ENCODE measurements at regions not wholly inside any gene's neighbourhood (a gene's known extent, or its start where the extent isn't known, plus 50 kb on each side); places are given as distances from the start of the nearest gene placed in this dataset.

DNA sequence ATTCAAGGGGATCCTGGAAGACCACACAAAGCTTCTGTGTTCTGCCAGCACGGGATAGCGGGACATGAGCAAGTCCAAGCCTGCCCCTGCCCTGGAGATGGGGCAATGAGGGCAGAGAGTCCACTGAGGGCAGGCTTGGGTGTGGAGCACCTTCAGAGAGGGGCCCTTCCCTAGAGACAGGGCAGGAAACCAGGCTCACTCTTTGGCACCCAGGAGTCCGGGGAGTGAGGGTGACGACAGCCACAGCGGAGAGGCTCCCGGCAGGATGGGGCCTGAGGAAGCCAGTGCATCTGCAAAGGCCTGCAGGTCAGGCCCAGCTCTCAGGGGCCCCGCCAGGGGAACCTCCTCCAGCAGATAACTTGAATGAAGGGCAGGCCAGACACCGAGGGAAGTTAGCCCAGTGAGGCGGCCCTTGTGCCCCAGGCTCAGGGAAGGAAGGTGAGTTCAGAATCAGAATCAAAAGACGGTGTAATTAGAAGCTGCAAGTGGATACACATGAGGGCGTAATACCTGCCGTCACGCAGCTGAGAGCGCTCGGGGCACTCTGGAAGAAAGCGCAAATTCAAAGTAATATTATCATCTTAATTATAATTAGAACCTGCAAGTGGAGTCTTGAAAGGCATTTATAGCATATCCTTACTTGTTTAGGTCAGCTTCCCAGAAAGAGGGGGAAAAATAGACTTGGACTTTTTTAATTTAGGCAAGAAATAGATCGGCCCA lies 142.6 kb upstream of the LGALSL start:
- TF ChIP-seq, protein P1, sequence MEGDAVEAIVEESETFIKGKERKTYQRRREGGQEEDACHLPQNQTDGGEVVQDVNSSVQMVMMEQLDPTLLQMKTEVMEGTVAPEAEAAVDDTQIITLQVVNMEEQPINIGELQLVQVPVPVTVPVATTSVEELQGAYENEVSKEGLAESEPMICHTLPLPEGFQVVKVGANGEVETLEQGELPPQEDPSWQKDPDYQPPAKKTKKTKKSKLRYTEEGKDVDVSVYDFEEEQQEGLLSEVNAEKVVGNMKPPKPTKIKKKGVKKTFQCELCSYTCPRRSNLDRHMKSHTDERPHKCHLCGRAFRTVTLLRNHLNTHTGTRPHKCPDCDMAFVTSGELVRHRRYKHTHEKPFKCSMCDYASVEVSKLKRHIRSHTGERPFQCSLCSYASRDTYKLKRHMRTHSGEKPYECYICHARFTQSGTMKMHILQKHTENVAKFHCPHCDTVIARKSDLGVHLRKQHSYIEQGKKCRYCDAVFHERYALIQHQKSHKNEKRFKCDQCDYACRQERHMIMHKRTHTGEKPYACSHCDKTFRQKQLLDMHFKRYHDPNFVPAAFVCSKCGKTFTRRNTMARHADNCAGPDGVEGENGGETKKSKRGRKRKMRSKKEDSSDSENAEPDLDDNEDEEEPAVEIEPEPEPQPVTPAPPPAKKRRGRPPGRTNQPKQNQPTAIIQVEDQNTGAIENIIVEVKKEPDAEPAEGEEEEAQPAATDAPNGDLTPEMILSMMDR (conservative IDR thresholded peaks at IDR 0.05 in 1 of 2, IDR thresholded peaks at IDR 0.05 in 1 of 2; ENCODE audit: low read depth in 1 of 2, low read length in 2 of 2) = no peak
- no peak for TF ChIP-seq EZH2 (IDR thresholded peaks at IDR 0.05; ENCODE audit: low read length, missing control alignments)

Measured in fibroblast of lung (primary cell).